CD4-positive, alpha-beta T cell (primary cell): ENCODE measurements at regions not wholly inside any gene's neighbourhood (a gene's known extent, or its start where the extent isn't known, plus 50 kb on each side); places are given as distances from the start of the nearest gene placed in this dataset.
"Not testable (repeated sequence)": the region's sequence is repeated elsewhere in the genome, so short reads cannot be mapped to it uniquely, and the experiment has no call there.

Experiments used
- ATAC-seq: fragments of 200-7000 bp; cut with Tn5 transposase; one replicate; pipeline ENCODE4 v1.10.0; 2022; ENCODE audit warnings: mild to moderate bottlenecking; ENCODE audit not compliant: poor library complexity
- CTCF ChIA-PET: fragments of 350-600 bp; sonication (Branson Sonifier 250); formaldehyde crosslinking; loops from one replicate; lab custom pipeline; 2021; ENCODE audit warnings: antibody characterized with exemption, inconsistent platforms; lab: Charles Lee
- POLR2A ChIA-PET: fragments of 350-600 bp; sonication (Branson Sonifier 250); formaldehyde crosslinking; loops from one replicate; lab custom pipeline; 2021; ENCODE audit warnings: antibody characterized with exemption, inconsistent platforms; lab: Charles Lee
- DNase-seq, 14 experiments: peaks; one replicate each; pipeline ENCODE4 v3.0.0-alpha.2; 2013 to 2020; ENCODE audit warnings: mixed read lengths in 2 of 14
- H3K27ac ChIP-seq, 2 donors: one replicate each; pipeline versions ENCODE4 v1.5.1 to v1.7.0; 2013; ENCODE audit warnings: low read length in 2 of 2, low read depth in 1 of 2, mild to moderate bottlenecking in 1 of 2
- H3K27me3 ChIP-seq, 2 experiments: 1 replicate in 1 of 2; 2 replicates in 1 of 2; pipeline versions ENCODE4 v1.6.1 to v1.7.0; 2013; ENCODE audit warnings: low read length in 2 of 2, control low read depth in 1 of 2, mild to moderate bottlenecking in 1 of 2, moderate library complexity in 1 of 2; ENCODE audit not compliant: insufficient read depth in 2 of 2, control insufficient read depth in 1 of 2
- H3K36me3 ChIP-seq: one replicate; pipeline ENCODE4 v1.6.1; 2013; ENCODE audit warnings: low read length, control low read depth; ENCODE audit not compliant: insufficient read depth
- H3K4me1 ChIP-seq: one replicate; pipeline ENCODE4 v1.6.1; 2013; ENCODE audit warnings: low read length, control low read depth; ENCODE audit not compliant: insufficient read depth
- H3K4me3 ChIP-seq: one replicate; pipeline ENCODE4 v1.5.1; 2013; ENCODE audit warnings: mild to moderate bottlenecking, low read length, moderate library complexity
- H3K9me3 ChIP-seq, 2 experiments: 1 replicate in 1 of 2; 2 replicates in 1 of 2; pipeline versions ENCODE4 v1.6.1 to v1.7.0; 2013; ENCODE audit warnings: low read length in 2 of 2, mild to moderate bottlenecking in 2 of 2, control low read depth in 1 of 2, moderate library complexity in 1 of 2; ENCODE audit not compliant: control insufficient read depth in 1 of 2, insufficient read depth in 1 of 2
- H3K27ac Mint-ChIP-seq: one replicate; pipeline ENCODE4 v1.8.0; 2020; ENCODE audit warnings: mixed read lengths
- H3K27me3 Mint-ChIP-seq: one replicate; pipeline ENCODE4 v1.8.0; 2021; ENCODE audit warnings: mixed read lengths
- H3K36me3 Mint-ChIP-seq: one replicate; pipeline ENCODE4 v1.8.0; 2021; ENCODE audit warnings: low read depth, mixed read lengths
- H3K4me1 Mint-ChIP-seq: one replicate; pipeline ENCODE4 v1.8.0; 2021; ENCODE audit warnings: low read depth, mixed read lengths
- H3K4me3 Mint-ChIP-seq: one replicate; pipeline ENCODE4 v1.8.0; 2020; ENCODE audit warnings: mild to moderate bottlenecking, mixed read lengths
- H3K9me3 Mint-ChIP-seq: one replicate; pipeline ENCODE4 v1.8.0; 2020; ENCODE audit warnings: mixed read lengths
- CTCF ChIP-seq: fragments of 200-600 bp; IDR thresholded peaks from one replicate; pipeline ENCODE4 v1.8.0; 2022; ENCODE audit warnings: antibody characterized with exemption, mild to moderate bottlenecking
- intact Hi-C, 2 experiments: fragments of 100-400 bp; cut with DNase I in 1 of 2; cut with micrococcal nuclease in 1 of 2; formaldehyde crosslinking; loops; one replicate each; pipeline versions ENCODE4 v1.15.1 to v1.9.0; 2023 to 2025; cut with DNase I, micrococcal nuclease

GRCh38 chr4:86512631-86513030 is 81.5 kb upstream of the PTPN13 start:
- DNase-seq (no peak), ATAC-seq (no peak)
- Histone ChIP-seq H3K9me3 (no peaks in the 10 kb centered on the region), H3K4me3 (no peak overlapping the region), H3K27me3 (no peaks in the 10 kb centered on the region), H3K36me3 (no peaks in the 10 kb centered on the region), H3K4me1 (no peaks in the 10 kb centered on the region), H3K27ac (no peak overlapping the region)
- H3K27ac Mint-ChIP-seq: no peak overlapping the region
- no peaks in the 10 kb centered on the region for H3K36me3 Mint-ChIP-seq
- H3K27me3 Mint-ChIP-seq: no peaks in the 10 kb centered on the region
- no peak overlapping the region for H3K4me3 Mint-ChIP-seq
- H3K9me3 Mint-ChIP-seq: no peaks in the 10 kb centered on the region
- CTCF ChIA-PET: interaction anchor here (1.8 kb wide), 1 partner anchor 14 kb away, joined by 6 read pairs; no protein-coding TSS in a partner anchor
- POLR2A ChIA-PET: no interaction called here
- intact Hi-C loops: no loop called here
- H3K4me1 Mint-ChIP-seq: no peaks in the 10 kb centered on the region
- no peak for TF ChIP-seq CTCF

DNA sequence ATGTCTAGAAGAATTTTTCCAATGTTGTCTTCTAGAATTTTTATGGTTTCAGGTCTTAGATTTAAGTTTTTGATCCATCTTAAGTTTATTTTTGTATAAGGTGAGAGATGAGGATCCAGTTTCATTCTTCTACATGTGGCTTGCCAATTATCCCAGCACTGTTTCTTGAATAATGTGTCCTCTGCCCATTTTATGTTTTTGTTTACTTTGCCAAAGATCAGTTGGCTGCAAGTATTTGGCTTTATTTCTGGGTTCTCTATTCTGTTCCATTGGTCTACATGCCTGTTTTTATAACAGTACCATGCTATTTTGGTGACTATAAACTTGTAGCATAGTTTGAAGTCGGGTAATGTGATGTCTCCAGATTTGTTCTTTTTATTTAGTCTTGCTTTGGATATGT is 78.2 kb upstream of the PTPN13 start:
- H3K4me3 ChIP-seq, intact Hi-C loops, ATAC-seq, H3K9me3 ChIP-seq, H3K36me3 Mint-ChIP-seq, H3K27me3 ChIP-seq, H3K4me3 Mint-ChIP-seq, H3K4me1 Mint-ChIP-seq, POLR2A ChIA-PET, H3K4me1 ChIP-seq, H3K9me3 Mint-ChIP-seq, H3K27ac ChIP-seq, H3K27me3 Mint-ChIP-seq, H3K36me3 ChIP-seq, DNase-seq, CTCF ChIA-PET, H3K27ac Mint-ChIP-seq: not testable (repeated sequence)

DNA sequence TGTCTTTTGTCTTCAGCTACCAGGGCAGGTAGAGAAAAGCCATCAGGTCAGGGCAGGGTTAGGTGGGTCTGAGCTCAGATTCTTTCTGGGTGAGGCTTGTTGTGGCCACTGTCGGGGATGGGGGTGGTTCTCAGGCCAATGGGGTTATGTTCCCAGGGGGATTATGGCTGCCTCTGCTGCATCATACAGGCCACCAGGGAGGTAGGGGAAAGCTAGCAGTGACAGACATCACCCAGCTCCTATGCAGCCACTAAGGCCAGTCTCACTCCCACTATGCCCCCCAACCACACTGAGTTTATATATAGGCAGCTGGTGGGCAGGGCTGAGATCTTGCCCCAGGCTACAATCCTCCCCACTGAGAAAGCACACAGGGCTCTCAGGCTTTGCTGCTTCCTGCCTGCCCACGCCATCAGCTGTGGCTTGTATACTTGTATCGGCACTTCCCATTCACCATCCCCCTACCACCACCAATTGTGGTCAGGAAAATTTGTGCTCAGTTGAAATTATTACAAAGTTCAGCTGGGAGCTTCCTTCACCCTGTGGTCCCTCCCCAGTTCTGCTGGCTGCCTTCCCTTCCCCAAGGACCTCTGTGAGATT is 72.6 kb upstream of the PTPN13 start:
- no peak for TF ChIP-seq CTCF
- Histone ChIP-seq H3K9me3 (peaks cover 4 to 6% of the 10 kb centered on the region in 2 experiments), H3K27me3 (no peaks in the 10 kb centered on the region), H3K36me3 (no peaks in the 10 kb centered on the region), H3K27ac (no peak overlapping the region), H3K4me1 (no peaks in the 10 kb centered on the region), H3K4me3 (no peak overlapping the region)
- Mint-ChIP-seq H3K27me3 (peaks cover 21% of the 10 kb centered on the region), H3K36me3 (no peaks in the 10 kb centered on the region), H3K27ac (no peak overlapping the region), H3K4me1 (no peaks in the 10 kb centered on the region), H3K4me3 (no peak overlapping the region), H3K9me3 (peaks cover 3% of the 10 kb centered on the region)
- POLR2A ChIA-PET: no interaction called here
- intact Hi-C loops: no loop called here
- ATAC-seq: no peak
- no peak for DNase-seq
- CTCF ChIA-PET: interaction anchor here (1.7 kb wide), 1 partner anchor 25 kb away, joined by 5 read pairs; no protein-coding TSS in a partner anchor

DNA sequence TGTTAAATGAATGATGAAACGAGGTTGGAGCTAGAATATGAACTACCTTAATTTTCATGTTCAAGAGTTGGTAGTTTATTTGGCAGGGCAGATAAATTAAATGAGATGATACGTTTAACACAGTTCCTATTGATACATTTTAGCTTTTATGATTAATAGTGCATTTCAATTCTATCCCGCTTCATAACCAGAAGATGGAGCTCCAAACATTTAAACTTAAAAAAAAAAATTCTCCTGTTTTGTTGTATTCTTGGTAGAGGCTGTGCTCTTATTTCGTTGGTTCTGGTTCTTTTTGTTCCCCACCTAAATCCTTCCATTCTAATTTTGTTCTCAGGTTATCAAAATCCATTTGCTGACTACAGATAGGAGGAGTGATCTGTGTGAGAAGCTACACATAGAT is 71.8 kb upstream of the PTPN13 start:
- peaks cover 3% of the 10 kb centered on the region for H3K9me3 Mint-ChIP-seq
- CTCF ChIA-PET: no interaction called here
- Histone ChIP-seq H3K4me3 (no peak overlapping the region), H3K9me3 (peaks cover 4 to 6% of the 10 kb centered on the region in 2 experiments), H3K4me1 (no peaks in the 10 kb centered on the region), H3K27ac (no peak overlapping the region), H3K27me3 (no peaks in the 10 kb centered on the region), H3K36me3 (no peaks in the 10 kb centered on the region)
- H3K36me3 Mint-ChIP-seq: no peaks in the 10 kb centered on the region
- DNase-seq (peak in 1 of 14 experiments; percentile 14), ATAC-seq (no peak)
- POLR2A ChIA-PET: interaction anchor here (0.8 kb wide), 1 partner anchor 73 kb away, joined by 3 read pairs; no protein-coding TSS in a partner anchor
- H3K27me3 Mint-ChIP-seq: peaks cover 22% of the 10 kb centered on the region
- TF ChIP-seq CTCF: no peak
- H3K4me1 Mint-ChIP-seq: no peaks in the 10 kb centered on the region
- intact Hi-C loops: no loop called here
- no peak overlapping the region for H3K27ac Mint-ChIP-seq
- H3K4me3 Mint-ChIP-seq: no peak overlapping the region
